ENCODE measurements at regions not wholly inside any gene's neighbourhood (a gene's known extent, or its start where the extent isn't known, plus 50 kb on each side); places are given as distances from the start of the nearest gene placed in this dataset.
A peak's percentile ranks its signal among the peaks of the same experiment; 100 is the strongest.
"Not testable (repeated sequence)": the region's sequence is repeated elsewhere in the genome, so short reads cannot be mapped to it uniquely, and the experiment has no call there.

DNA sequence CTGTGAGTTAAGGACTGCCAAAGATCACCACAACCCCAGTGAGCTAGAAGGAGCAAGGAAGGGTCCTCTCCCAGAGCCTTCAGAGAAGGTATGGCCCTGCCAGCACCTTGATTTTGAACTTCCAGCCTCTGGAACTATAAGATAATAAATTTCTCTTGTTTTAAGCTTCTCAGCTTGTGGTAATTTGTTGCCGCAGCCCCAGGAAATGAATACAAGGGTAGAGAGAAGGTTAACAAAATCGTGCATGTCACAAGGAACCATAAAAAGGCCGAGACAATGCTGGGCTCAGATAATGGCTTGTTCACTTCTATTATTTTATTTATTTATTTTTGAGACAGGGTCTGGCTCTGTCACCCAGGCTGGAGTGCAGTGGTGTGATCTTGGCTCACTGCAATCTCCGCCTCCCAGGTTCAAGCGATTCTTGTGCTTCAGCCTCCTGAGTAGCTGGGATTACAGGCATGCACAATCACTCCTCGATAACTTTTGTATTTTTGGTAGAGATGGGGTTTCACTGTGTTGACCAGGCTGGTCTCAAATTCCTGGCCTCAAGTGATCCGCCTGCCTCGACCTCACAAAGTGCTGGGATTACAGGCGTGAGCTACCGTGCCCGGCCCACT lies 71.5 kb downstream of the WSB1 start:
- not testable (repeated sequence) for DNase-seq

DNA sequence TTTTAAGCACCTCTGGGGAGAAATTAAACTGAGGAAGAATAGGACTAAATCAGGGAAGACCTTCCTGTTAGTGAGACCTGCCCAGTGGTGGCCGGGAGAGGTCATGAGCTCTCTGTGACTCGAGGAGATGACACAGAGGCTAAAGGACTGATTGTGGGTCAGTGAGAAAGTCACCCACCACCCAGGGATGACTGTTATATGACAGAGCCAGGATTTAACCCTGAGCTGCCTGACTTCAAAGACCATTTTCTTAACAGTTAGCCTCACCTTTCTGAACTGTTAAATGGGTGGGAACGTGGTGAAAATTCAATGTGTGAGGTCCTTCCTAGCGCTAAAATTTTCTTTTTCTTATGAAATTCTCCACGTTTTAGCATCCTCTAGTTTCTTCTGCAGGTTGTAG lies 72.5 kb downstream of the WSB1 start:
- DNase-seq, result no peak

DNA sequence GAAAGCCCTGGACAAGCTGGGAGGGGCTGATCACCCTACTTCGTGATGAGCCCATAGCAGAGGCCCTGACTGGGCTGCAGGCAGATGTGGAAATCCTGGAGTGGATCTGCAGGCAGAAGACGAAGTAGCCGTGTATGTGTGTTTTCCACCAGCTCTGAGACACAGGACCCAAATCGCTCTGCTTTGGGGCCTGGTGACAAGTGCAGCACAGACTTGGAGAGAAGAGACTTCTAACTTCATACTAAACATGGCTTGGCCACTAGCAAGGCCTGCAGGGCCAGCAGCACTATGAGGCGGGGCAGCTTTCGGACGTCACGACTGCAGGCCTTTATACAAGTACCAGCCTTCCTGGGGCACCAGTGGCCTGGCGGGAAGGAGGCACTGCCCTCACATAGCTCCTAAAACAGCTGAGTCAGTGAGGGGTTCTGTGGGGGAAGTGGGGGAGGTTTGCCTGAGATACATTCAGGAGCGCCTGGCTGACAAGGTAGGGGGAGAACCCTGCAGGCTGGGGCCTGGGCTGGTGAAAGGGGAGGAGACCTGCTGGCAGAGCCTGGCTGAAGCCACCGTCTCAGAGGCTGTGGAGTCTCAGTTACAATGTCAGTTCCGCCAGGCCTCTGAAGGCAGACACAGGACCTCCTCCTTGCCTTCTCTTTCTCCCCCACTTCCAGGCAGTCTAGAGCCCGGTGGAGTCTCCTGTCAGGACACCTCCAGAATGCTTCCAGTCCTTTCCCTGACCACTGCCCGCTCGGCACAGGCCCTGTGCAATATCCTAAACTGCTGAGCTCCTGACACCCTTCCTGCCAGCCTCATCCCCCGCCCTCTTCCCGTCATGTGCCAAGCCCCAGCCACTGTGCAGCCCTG lies 73.4 kb downstream of the WSB1 start:
- DNase-seq, result no peak

DNA sequence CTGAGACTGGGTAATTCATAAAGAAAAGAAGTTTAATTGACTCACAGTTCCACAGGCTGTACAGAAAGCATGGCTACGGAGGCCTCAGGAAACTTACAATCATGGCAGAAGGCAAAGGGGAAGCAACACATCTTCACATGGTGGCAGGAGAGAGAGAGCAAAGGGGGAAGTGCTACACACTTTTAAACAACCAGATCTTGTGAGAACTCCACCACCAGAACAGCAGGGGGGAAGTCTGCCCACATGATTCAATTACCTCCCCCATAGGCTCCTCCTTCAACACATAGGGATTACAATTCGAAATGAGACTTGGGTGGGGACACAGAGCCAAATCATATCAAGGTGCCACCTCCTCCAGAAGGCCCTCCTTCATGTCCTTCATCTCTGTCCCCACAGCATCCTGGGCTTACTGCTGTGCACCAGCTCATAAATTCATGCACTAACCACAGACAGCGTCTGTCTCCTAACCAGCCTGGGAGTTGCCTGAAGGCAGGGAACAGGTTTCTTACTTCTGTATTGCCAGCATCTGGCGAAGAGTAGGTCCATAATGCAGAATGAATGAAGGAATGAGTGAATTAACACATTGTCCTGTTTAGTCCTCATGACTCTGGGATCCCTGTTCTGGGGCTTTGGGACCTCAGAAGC lies 74.4 kb downstream of the WSB1 start:
- no peak for DNase-seq

DNA sequence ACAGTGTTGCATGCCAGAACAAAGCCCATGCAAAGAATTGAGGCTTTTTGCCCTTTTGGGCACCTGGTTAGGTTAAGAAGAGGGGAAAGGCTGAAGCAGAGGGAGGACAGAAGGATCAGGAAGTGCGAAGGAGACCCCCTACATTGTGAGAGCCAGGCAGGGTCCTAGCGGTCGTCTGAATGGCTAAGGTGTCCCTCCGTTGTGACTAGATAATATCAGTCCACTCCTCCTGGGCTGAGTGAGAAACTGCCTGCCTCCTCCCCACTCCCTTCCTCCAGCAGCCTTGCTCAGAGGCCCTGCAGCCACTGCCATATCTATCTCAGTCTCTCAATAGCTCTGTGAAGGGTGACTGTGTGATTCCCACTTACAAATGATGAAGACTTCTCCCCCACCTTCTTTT lies 75.1 kb downstream of the WSB1 start:
- no peak for DNase-seq

DNA sequence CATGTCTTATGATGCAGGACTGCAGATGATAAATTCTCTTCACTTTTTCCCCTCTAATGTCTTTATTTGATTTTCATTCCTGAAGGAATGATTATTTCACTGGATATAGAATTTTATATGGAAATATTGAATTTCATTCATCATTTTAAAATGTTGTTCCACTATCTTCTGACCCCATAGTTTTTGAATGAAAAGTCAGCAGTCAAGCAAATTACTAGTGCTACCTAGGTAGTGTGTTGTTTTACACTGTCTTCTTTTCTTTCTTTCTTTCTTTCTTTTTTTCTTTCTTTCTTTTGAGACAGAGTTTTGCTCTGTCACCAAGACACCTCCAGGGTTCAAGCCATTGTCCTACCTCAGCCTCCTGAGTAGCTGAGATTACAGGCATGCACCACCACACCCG lies 76.9 kb downstream of the WSB1 start:
- DNase-seq, result no peak

DNA sequence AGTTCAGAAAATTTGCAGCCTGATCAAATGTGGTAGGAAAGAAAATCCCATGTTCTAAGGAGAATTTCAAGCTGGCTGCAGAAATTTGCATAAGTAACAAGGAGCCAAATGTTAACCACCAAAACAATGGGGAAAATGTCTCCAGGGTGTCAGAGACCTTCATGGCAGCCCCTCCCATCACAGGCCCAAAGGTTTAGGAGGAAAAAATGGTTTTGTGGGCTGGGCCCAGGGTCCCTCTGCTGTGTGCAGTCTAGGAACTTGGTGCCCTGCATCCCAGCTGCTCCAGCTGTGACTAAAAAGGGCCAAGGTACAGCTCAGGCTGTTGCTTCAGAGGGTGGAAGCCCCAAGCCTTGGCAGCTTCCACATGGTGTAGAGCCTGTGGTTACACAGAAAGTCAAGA lies 79.8 kb downstream of the WSB1 start:
- not testable (repeated sequence) for DNase-seq

DNA sequence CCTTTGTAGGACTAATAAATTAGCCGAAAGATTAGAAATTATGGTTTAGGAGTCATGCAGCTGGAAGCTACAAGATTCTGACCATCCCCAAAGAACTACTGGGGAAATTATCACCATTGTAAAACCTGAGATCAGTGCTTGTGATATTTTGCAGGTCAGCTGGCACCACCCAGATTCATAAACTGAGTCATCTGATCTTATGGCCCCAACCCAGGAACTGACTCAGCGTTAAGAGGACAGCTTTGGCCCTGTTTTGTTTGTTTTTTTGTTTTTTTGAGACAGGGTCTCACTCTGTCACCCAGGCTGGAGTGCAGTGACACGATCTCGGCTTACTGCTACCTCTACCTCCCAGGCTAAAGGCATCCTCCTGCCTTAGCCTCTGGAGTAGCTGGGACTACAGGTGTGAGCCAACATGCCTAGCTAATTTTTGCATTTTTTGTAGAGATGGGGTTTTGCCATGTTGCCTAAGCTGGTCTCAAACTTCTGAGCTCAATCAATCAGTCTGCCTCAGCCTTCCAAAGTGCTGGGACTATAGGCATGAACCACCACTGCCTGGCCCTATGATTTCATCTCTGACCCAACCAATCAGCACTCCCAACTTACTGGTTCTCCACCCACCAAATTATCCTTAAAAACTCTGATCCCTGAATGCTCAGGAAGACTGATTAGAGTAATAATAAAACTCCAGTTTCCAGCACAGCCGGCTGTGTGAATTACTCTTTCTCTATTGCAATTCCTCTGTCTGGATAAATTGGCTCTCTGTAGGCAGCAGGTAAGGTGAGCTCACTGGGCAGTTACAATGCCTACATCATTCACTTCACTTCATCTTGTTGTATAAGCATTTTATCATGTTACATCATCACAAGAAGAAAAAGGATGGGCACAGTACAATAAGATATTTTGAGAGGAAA lies 79.4 kb upstream of the KSR1 start:
- DNase-seq, result no peak

DNA sequence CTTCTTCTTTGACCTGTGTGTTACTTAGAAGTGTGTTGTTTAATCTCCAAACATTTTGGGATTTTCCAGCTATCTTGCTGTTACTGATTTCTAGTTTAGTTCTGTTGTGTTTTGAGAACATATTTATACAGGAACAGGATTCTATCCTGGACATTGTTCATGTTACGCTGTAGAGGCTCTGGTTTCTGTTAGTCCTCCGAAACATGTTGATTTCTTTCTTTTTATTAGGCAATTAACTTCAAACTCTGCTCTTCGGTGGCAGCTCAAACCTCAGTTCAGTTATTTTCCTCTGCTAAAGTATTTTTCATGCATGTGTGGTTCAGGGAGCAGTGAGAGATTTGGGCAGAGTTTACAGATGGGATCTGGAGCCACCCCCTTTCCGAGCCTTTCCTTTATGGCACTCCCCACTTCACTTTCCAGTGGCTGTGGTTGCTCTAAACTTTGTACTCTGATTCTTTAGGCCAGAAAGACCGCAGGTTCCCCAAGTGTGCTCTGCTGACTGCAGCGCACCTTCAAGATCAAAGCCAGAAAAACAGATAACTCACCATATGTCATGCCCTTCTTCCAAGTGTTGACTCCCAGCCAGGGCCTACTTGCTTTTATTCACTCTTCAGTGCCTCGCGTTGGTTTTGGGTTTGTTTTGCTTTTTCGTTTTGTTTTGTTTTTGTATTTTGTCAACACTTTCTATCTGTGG lies 77.6 kb upstream of the KSR1 start:
- no peak for DNase-seq

DNA sequence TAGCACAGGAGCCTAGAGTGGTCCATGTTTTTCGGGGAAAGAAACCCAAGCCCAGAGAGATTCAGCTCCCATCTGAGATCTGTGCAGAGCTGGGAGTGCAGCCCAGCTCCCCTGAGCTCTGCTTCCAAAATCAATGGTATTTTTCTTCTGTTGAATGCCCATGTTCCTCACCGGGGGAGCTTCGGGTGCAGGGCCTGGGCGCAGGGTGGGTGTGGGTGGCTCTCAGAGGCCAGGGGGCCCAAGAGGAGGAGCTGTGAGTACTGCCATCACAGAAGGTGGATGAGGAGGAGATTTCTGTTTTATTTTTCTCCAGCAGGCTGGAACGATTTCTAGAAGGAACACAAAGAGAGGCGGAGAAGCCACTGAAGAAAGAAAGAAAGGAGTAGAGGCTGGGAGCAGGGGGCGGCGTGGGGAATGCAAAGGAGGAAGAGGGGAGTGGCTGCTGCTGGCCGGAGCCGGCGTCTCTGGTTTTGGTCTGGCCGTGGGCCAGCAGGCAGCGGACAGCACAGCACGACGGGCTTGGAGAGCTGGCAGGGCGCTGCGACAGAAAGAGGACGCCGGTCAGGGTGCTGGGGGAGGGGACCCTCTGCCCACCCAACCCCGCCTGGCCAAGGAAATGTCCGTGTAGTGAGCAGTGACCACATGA lies 76.2 kb upstream of the KSR1 start:
- no peak for DNase-seq

DNA sequence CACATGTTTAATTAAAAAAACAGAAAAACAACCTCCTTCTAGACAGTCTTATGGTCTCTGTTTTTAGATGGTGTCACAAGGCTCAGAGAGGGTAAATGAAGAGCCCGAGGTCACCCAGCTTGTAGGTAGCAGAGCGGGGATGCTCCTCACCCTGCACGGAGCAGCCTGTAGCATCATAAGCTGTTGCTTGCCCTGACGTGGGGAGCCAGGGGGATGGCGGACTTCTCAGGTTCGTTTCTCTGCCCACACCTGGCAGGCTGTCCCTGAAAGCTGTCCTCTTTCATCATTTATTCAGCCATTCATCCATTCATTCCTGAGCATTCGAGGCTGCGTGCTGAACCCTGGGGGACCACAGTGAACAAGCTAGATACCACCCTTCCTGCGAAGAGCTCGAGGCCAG lies 75.7 kb upstream of the KSR1 start:
- no peak for DNase-seq

DNA sequence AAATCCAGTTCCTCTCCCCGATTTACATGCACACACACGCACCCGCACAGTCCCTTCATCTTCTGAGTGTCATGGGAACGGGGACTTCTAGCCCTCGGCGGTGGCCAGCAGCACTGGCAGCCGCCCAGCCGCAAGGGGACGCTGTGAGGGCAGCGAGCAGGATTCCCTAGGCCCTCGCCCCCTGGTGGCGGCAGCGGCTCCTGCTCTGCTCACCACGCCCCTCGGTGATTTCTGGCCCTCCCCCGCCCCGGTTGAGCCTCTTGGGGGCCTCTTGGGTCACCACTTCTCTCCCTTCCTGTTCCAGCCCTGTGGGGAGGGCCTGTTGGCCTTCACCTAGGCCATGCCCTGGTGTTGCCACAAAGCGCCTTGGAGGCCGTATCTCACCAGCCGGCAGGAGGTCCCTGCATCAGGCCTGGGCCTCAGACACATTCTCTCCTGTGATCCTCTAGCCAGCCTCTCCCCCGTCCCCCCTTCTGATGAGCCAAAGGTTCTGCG lies 75.2 kb upstream of the KSR1 start:
- peak; percentile 64 for DNase-seq

DNA sequence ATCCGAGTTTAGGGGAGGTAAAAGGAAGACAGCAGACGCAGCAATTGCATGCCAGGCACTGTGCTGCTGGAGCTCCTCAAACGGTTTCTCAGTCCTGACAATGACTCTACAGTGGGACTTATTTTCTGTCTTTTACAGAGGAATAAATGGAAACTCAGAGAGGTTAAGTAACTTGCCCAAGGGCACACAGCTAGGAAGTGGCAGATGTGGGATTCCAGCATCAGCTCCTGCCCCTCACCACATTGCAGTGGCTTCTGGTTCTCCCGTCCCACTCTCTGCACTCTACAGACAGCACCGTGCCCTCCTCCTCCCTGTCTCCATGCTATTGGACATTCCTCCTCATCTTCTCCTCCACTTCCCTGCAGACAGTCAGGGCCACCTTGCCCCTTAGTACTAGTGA lies 74.2 kb upstream of the KSR1 start:
- no peak for DNase-seq

DNA sequence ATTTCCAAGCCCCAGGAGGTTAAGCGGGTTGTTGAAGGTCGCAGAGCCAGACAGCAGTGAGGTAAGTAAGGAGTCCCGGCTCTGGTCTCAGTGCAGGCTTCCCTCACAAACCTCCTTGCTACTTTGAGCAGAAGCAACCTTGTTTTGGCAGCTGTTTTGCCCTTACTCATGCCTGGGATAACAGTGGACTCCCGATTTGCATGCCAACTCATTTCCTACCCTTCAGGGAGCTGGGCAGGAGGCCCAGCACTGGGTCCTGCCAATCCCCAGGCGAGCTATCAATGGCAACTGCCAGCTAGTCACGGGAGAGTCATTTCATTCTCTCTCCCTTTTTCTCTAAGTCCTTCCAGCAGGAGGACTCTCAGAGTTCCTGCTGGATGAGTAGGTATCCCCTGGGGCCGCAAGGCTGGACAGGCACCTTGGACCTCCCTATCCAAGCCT lies 72.0 kb upstream of the KSR1 start:
- DNase-seq, result no peak

DNA sequence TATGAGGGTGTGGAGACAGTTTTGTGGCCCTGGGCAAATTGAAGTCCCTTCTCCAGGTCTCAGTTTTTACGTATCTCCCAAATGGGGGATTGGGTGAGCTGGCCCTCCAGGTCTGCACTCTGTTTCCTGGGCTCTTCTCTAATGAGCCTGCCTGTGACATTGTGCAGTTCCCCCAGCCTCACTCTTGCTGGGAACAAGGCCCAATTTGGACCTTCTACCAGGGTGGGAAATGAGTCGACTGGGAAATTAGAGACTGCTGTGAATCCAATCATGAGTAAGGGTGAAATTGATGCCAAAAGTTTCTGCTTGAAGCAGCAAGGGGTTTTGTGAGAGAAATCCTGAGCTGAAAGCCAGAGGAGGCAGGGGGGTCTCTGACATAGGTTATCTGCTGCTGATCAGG lies 71.5 kb upstream of the KSR1 start:
- DNase-seq, result no peak

DNA sequence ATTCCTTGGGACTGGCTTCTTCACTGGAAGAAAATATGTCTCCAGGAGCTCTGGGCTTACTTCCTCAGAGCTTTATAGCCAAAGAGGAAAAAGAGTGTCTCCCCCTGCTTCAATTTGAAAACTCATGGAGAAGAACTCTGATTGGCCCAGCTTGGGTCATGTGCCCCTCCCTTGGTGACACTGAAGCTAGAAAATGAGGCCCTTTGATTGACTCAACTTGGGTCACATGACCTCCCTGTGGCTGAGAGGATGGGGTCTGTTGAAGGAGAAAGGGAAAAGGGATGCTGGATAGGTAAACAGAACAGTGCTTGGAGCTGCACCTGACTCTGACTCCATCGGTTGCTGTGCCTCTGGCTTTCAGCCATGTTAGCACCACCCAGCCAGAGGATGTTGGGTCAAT lies 70.6 kb upstream of the KSR1 start:
- no peak for DNase-seq

DNA sequence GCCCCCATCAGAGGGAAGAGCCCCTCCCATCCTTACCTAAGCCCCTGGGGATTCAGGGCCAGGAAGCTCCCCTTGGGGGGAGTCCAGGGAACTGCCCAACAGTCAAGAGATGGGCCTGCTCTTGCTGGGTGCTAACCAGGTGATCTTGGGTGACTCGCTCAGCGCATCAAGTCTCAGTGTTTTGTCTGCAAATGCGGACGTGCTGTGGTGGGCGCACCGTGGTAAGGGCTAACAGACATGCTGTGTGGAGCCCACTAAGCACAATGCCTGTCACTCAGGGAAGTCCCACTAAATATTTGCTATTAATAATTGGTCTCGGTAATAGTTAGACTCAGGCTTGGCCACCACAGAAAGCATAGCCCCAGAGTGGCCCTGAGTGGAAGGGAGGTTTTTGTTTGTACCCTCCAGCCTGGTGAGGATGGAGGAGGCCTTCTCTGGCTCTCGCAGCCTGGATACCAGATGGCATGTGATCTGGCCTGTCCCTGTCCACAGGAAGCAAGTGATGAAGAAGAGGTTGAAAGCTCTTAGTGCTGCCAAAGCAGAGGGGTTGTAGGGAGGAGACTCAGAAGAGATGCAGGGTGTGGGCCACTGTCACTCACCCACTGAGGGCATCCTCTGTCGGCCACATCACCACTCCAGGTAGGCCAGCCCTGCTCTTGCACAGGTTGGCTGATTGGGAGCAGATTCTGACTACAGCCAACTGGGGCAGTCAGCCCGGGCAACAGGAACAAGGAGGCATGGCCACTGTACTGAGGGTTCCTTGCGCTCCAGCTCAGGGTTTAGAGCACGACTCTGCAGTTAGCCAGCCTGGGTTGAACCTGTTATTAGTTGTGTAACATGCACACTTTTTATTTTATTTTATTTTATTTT lies 69.8 kb upstream of the KSR1 start:
- DNase-seq, result no peak

DNA sequence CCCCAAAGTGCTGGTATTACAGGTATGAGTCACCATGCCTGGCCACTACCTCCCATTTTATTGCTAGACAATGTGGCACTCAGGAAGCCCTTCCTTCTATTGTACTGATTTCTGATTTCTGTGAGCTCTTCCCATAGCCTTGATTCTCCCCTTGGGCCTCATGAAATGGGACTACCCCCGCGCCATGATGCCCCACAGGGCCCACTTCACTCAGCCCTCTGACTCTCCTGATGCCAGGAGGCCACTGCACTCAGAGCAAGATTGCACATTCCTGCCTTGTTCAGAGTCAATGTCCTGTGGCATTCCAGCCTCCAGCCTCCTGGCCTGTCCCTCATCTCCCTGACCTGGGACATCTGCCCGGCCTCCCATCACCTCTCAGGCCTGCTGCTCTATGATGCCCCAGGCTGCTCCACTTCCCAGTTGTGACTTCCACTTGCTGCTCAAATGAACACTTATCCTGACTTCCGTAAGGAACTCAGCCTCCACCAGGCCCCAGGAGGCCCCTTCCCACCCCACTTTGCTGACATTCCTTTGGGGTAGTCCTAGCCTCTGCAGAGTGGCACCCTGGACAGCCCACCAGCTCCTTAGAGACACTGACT lies 66.6 kb upstream of the KSR1 start:
- DNase-seq, result no peak

DNA sequence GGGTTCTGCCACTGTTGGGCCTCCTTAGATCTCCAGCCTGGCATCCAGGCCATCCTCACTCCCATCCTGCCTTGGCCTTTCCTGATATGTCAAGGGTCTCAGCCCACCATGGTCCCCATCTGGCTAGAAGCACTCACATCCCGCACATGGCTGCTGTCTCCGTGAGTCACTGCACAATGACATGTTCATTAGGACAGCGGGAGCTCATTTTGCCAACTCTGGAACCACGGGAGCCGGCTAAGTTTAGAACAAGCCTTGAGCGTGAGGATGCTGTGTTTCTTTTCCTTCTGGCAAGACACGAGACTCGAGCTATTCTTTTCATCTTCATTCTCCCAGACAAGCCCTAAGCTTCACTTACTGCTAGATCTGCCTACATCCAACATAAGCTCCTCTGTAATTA lies 65.7 kb upstream of the KSR1 start:
- no peak for DNase-seq

DNA sequence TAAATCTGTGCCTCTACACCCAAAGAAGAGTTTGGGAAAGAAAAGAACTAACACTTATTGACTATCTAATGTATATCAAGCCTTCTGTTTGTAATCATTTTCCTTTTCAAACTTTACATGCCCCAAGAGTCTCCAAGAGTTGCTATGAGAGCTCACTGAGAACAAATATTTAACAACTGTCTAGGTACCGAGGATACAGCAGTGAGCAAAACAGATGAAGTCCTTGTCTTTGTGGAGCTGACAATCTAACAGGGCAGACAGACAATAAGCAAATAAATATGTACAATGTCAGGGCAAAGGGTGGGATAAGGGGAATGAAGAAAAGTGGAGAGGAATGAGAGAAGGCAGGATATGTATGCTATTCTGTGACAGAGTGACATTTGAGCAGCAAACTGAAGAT lies 64.8 kb upstream of the KSR1 start:
- DNase-seq, result no peak
